Stimulated activated CD4-positive, alpha-beta T cell treated with anti-CD3 and anti-CD28 coated beads, TNF-alpha, amount 100 ng/mL, for 4 hours (primary cell): ENCODE measurements at regions not wholly inside any gene's neighbourhood (a gene's known extent, or its start where the extent isn't known, plus 50 kb on each side); places are given as distances from the start of the nearest gene placed in this dataset.
"Not testable (repeated sequence)": the region's sequence is repeated elsewhere in the genome, so short reads cannot be mapped to it uniquely, and the experiment has no call there.

ENCODE experiments used
- DNase-seq, 3 experiments: peaks; one replicate each; pipeline ENCODE4 v3.0.0-alpha.2; 2020; ENCODE audit warnings: low read depth in 3 of 3

DNA sequence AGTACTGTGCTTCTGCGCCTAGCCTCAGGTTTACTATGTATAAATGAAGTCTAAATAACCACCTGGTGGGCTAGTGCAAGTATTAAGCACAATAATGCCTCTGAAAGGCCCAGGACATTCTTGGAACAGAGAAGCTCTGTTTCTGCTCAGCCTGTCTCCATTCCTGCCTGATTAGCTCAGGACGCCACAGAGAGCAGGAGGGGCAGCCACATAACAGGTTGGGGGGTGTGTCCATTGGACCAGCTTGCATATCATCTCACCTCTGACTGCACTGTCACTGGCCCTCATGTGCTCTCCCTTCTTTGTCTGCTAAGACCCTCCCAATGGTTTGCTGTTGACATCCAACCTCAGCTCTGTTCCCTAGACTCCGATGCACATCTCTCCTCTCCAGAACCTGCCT, 52.8 kb upstream of the IKZF1 start:
- no peak for DNase-seq

DNA sequence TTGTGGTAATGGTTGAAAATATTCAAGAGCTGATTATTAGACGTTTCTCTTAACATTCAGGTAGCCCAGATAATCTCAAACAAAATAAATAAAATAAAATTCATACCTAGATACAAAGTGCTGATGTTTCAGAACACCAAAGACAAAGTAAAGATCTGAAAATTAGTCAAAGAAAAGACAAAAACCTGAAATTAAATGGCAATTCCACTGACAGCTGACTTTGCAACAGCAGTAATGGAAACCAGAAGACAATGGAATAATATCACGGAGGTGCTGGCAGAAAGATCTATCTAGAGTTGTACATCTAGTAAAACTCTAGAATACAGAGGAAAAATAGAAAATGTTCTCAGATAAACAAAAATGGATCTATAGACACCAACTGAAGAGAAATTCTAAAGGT, 58.0 kb upstream of the IKZF1 start:
- DNase-seq: no peak

DNA sequence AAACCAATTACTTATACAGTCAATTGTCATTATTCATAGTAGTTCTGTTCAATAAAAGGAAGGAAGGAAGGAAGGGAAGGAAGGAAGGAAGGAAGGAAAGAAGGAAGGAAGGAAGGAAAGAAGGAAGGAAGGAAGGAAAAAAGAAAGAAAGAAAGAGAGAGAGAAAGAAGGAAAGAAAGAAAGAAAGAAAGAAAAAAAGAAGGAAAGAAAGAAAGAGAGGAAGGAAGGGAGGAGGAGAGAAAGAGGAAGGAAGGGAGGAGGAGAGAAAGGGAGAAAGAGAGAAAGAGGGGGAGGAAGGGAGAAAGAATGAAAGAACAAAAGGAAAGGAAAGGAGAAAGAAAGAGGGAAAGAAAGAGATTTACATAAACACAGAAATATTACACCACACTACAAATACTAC, 62.4 kb upstream of the IKZF1 start:
- not testable (repeated sequence) for DNase-seq

DNA sequence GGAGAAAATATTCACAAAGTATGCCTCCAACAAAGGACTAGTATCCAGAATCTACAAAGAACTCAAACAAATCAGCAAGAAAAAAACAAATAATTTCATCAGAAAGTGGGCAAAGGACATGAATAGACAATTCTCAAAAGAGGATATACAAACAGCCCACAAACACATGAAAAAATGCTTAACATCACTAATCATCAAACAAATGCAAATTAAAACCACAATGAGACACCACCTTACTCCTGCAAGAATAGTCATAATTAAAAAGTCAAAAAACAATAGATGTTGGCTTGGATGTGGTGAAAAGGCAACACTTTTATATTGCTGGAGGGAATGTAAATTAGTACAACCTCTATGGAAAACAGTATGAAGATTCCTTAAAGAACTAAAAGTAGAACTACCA, 63.8 kb upstream of the IKZF1 start:
- not testable (repeated sequence) for DNase-seq

DNA sequence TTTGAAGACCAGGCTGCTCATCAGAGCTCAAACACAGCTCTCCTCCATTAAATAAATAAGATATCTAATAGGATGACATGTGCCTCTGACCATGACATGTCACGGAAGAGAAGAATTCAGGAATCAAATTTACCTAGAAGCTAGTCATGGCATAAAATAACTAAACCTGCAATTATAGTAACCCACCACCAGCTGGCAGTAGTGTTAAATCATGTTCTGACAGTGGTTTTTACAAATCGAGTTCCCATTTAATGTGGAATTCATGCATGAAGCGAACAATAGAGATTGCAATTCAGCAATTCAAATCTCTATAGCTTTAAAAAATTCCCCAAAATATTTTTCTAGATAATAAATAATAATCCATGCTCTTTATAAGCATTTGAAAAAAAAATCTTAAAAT, 74.6 kb upstream of the IKZF1 start:
- no peak for DNase-seq

DNA sequence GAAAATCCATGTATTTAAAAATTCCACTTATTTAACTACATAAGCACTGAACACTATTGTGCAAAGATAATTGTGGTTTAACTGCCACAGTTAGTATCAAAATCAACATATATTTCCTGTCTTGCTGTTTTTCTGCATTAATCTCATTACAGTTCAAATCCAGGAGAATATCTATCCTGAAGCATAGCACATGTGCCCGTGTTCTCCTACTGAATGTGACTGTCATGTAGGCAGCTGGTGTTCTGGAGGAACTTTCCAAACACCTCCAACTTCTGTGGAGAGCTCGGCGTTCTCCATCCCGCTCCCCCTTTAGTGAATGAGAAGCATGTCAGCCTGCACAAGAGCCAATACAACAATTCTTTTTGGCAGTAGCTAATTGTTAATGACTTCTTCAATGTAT, 76.4 kb upstream of the IKZF1 start:
- DNase-seq: no peak

DNA sequence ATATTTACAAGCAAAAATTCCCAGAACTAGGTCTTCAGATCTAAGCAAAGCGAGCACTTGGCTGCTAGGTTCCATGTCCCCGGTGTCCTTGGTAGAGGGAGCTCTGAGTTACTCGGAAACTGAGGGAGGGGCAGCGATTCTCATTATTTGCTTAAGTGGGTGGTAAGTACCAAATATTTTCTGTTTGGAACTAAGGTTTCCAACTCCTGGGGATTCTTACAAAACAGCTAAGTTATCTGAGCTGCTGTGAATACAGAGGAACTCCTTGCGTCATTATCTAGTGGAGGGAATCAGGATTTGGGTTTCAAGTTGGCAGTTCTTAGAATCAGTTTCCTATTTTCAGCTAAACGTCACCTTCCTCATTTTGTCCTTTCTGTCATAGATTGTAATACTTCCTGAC, 76.8 kb upstream of the IKZF1 start:
- no peak for DNase-seq

DNA sequence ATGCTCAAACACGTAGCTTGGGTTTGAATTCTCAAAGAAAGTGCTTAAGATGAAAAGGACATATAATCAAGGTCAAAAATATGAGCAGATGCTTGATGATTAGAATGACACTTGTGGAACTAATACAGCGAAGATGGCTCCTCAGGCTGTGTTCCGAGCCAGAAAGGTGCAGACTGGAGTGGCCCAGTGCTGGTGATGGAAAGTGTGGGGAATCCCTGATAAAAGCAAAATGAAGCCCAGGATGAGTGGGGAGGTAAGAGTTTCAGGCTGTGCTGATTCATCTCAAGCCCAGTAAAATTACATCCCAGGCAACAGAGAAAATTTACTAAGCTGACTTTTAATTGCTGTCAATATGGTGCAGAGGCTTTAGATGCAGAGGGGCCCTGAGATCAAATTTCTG, 77.8 kb upstream of the IKZF1 start:
- no peak for DNase-seq

DNA sequence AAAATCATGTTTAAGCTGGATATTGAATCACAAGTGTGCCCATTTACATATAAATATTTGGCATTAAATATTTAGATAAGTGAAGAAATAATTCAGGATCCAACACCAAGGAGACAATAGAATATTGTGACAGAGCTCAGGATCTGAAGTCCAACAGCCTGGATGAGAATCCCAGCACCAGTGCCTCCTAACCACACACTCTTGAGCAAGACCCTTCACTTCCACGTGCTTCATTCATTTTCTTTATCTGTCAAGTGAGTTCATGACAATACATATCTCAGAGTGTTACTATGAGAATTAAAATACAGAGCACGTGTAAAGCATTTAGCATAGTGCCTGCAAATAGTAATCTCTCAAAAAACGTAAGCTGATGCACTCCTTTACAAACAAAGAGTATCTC, 78.4 kb upstream of the IKZF1 start:
- DNase-seq: no peak

DNA sequence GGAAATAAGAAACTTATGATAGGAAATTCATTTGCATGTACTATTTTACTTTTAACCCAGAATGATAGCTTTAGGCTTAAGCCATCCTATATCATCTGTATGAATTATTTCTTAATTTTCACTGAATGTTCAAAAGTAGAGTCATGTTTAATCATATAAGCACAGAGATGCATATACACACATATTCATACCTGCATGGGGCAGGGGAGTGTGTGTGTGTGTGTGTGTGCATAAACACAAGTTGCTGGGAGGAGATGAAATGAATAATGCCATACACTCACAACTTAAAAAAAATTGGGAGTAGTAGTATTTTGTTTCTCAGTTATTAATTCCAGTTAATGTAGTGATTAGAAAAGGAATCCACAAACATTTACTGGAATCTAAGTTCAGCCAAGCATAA, 83.1 kb upstream of the IKZF1 start:
- DNase-seq: no peak

DNA sequence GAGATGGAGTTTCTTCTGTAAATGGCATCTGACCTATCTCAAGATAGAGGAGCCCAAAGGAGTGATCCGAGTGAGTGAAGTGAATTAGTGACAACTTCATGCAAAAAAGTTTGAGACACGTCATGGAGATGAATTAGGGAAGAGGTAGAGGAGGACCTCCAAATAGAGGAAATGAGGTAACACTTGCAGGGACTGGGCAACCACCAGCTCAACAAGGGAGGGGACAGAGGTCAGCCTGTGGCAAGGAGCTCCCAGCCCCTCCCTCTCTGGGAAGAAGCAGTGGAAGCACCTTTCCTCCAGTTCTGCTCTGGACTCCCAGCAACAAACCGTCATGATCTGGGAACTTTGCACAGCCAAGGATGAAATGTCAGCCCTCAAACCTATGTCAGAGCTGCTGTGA, 83.5 kb upstream of the IKZF1 start:
- DNase-seq: no peak

DNA sequence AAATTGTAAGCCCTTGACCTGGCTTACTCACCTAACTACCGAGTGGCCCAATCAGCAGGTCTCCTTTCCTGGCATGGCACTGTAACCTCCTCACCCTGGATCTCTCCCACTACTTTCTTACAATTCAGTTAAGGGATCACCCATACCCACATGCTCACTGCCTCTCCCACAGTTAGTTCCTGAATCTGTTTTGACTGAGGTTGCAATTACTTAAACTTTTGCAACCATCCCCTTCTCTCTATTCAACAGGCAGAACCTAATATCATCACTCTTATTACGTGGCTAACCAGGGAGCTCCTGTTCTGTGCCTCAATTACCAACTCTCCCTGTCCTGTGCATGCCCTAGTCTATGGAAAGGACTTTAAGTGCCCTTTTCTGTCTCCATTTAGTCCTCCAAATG, 84.2 kb upstream of the IKZF1 start:
- DNase-seq: no peak

DNA sequence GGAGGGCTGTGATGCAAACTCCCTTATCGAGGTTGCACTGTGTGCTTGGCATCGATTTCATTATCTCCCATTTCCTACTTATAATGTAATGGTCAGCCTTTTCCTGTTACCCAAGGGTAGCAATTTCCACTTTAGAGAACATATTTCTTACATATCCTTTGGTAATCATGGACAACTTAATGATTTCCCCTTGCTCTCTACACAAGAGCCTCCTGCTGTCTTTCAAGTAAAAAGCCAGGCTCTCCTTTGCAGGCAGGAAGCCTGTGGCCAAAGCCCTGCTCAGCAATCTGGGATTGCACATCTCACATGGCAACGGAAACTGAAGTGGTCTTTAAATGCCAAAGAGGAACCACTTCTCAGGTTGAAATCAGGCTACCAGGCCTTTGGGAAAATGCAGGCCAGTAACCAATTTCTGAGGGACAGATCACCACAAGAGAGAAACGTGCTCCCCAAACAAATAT, 86.7 kb upstream of the IKZF1 start:
- DNase-seq: no peak

DNA sequence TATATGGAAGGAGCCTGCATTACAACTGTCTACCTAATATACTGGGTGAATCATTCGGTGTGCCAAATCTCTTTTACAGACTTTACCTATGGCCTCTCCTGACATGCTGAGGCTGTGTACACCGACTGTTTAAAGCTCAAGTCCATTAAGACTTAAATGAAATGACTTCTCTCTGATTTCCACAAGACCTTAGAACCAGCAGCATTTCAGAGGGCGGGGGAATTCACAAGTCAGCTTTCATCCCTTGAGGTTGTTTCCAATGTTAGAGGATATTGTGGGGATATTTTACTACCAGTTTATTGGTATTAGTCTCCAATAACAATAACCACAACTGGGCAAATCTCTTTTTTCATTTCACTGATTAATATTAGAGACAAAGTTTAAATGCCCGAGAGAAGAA, 87.1 kb upstream of the IKZF1 start:
- DNase-seq: no peak

DNA sequence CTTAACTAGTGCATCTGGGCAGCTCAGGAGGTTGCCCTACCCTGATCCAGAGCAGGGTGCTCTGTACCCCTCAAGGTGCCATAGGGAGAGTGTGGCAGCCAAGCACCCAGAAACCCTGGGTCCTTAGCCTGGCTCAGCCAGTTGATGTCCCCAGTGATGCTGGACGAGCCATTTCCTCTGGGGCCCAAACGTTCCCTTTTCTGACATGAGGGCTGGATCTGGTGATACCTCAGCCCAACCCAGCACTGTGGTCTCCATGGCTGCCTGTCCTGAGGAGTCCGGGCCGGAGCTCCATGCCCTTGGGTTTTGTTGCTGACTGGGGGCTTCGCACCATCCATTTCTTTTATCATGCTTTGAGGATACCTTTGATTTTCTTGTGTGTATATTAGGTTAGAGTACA, 87.9 kb upstream of the IKZF1 start:
- no peak for DNase-seq

DNA sequence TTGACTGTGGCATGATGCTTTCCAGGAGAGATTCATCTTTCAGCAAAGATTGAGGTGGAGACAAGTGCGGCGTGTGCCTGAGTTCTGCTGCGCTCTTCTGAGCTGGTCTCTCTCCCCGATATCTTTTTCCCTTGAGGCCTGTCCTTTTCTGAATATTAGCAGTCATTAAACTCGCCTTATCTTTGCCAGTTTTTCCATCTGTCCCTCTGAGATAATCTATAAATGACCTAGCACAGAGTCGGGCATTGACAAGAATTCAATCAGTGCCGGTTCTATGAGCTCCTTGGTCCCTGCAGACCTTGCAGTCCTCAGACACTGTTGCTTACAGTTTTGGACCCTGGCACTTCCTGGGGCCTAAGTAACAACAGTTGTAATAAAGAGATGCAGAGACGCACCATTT, 89.7 kb upstream of the IKZF1 start:
- no peak for DNase-seq

DNA sequence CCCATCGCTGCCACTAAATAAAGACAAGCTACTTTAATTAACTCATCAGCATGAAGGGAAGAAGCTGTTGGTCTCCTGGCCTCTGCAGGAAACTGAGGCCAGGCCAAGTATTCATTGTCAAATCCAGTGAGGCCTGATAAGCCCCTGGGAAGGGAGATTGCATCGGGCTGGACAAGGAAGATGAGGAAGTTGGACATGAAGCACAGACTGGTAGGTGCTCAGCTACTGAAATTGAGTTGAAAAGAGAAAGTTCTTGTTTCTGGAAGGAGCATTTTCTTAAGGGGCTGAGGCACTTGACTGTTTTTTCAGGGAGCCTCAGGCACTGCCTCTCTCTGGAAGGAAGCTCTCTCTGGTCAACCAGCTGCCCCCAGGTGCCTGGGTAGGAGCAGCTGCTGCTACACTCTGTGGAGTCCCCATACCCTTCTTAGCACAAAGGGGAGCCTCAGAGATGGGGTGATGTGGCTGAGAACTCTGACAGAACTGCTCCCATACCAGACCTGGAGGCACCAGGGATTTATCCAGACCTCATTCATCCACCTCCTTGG, 90.3 kb upstream of the IKZF1 start:
- DNase-seq: no peak

DNA sequence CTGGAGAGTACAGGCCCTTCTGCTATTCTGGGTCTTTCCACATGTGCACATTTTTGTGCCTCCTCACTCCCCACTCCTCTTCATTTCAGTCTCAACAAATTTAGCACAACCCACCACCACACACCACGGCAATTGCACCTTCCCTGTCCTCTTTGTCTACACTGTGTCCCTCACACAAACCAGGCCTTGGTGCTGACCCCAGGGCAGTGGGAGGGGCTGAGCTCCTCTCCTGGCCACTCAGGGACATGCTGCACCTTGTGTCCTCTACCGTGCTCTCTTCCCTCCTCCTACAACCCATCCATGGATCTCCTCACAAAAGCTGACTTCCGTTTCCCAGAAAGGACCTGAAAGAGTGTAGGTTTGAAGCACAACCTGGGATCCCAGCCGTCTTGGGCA, 90.9 kb upstream of the IKZF1 start:
- no peak for DNase-seq

DNA sequence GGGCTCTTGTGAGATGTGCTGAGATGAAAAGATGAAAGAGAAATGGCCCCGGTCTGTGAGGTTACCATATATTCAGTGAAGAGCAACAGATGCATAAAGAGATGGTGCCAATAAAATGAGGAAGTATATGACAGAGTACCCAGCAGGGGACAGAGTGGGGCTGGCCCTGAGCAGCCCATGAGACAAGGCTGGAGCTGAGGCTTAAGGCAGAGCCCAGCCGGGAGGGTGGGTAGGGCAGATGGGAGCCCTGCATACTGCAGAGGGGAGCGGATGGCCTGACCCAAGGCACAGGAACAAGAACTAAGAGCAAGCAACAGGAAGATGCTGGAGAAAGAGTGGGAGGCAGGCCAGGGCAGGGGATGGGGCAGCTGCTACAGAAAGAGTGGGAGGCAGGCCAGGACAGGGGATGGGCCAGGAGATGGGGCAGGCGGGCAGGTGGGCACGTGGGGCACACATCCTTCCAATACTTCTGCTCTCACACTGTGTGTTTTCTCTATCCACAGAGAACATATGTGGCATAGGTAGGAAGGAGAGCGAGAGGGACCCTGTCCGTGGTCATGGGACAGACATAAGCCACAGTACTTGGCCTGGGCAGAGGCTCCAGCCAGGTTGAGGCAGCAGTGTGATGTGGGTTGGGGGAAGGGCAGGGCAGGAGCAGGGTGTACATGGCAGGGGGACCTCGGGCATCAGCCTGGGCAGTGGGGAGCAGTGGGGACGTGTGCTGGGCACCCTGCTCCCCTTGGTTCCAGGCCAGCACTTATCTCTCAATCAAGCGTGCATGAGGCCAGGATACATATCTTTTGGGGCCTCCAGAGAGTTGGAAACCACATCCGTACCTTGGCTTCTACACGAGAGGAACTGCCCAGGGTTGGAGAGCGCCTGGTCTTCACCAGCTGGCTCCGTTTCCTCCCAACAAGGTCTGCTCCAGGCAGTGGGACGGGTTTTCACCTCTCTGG, 91.6 kb upstream of the IKZF1 start:
- no peak for DNase-seq

DNA sequence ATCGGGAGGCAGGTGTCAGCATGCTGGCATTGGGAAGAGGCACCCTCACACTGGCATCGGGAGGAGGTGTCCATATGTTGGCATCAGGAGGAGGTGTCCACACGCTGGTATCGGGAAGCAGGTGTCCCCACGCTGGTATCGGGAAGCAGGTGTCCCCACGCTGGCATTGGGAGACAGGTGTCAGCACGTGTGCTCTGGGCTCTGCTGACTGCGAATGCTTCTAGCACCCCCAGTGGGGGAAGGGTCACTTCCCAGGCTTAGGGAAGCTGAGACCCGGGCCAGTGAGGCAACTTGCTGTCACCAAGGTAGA, 92.5 kb upstream of the IKZF1 start:
- no peak for DNase-seq

DNA sequence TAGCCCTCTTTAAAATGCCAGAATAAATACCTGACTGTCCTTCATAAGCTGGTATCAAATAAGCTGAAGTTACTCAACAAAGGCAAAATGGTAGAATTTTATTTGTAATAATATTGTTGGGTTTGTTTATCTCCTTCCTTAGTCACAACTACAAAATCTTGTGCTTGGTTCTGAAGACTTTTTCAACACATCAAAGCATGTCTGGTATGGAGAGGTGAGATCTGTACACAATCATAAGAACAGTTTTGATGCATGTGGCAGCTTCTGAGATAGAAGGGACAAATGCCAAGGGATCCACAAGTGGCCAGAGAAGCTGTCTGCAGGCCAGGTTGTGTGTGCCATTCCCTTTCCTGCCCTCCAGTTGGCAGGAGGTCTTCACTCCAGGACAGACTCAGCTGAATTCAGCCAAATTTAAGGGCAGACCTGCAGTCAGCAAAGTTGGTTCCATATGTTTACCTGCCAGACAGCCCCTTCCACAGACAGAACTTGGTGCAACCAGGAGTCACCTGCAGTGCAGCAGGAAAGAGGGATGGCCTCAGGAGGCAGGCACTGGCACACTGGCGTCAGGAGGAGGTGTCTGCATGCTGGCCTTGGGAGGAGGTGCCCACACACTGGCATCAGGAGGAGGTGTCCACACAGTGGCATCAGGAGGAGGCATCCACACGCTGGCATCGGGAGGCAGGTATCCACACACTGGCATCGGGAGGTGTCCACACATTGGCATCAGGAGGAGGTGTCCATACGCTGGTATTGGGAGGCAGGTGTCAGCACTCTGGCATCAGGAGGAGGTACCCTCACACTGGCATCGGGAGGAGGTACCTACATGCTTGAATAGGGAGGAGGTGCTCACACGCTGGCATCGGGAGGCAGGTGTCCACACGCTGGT, 93.1 kb upstream of the IKZF1 start:
- no peak for DNase-seq

DNA sequence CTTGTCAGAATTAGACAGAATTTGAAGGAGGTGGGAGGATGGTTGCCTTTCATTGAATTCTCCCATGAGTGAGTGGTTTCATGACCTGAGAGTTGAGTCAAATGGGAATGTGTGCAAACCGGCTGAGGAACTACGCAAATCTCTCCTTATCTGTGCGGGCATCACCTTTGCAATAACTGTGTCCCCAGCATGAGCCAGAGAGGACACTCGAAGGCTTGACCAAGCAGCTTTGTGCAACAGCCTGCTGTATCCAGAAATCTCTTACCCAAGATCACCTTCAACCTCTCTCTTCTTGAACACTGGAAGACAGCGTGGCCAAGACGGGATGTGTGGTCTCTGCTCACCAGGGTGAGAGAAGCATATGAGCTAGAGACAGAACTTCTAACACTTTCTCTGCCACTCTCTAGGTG, 93.8 kb upstream of the IKZF1 start:
- DNase-seq: no peak
